AG04449 (cell line): ENCODE measurements at regions not wholly inside any gene's neighbourhood (a gene's known extent, or its start where the extent isn't known, plus 50 kb on each side); places are given as distances from the start of the nearest gene placed in this dataset.

Experiments
- CTCF ChIA-PET: fragments of 350-600 bp; formaldehyde crosslinking; extraction: SDS; loops from one replicate; lab custom pipeline; 2021; ENCODE audit warnings: antibody characterized with exemption; lab: Yijun Ruan, JAX
- POLR2A ChIA-PET: fragments of 400-600, 350-600 bp; formaldehyde crosslinking; extraction: SDS; loops from one replicate; lab custom pipeline; 2020; ENCODE audit warnings: antibody characterized with exemption, inconsistent platforms; lab: Yijun Ruan, JAX
- DNase-seq: peaks from one replicate; pipeline ENCODE4 v3.0.0-alpha.2; 2010; ENCODE audit warnings: low read depth, low spot score
- H3K4me3 ChIP-seq: 2 replicates; pipeline ENCODE4 v1.5.1; 2011; ENCODE audit warnings: low read depth, mild to moderate bottlenecking, control low read depth, low read length
- CTCF ChIP-seq: IDR thresholded peaks from one replicate; pipeline ENCODE4 v1.5.1; 2011; ENCODE audit warnings: mild to moderate bottlenecking, moderate library complexity, low read length, control low read depth, inconsistent platforms; ENCODE audit not compliant: insufficient read depth; ENCODE audit errors: missing control alignments

GRCh38 chr3:109607897-109608296 lies 270.6 kb upstream of the DPPA4 start:
- no peak for TF ChIP-seq CTCF
- ChIA-PET POLR2A (no interaction called here), CTCF (no interaction called here)
- H3K4me3 ChIP-seq = no peak overlapping the region
- DNase-seq = no peak

- no peak for TF ChIP-seq CTCF
- POLR2A ChIA-PET = no interaction called here
- CTCF ChIA-PET = no interaction called here
Measured at GRCh38 chr3:109608574-109608973, 271.2 kb upstream of the DPPA4 start.

GRCh38 chr3:109618766-109619378 lies 281.5 kb upstream of the DPPA4 start:
- no peak for DNase-seq
- CTCF ChIA-PET = no interaction called here
- no peak overlapping the region for H3K4me3 ChIP-seq
- no peak for TF ChIP-seq CTCF
- POLR2A ChIA-PET = no interaction called here

More at GRCh38 chr3:109608574-109608973, 271.2 kb upstream of the DPPA4 start:
- no peak overlapping the region for H3K4me3 ChIP-seq
- DNase-seq = no peak

- CTCF ChIA-PET = no interaction called here
- H3K4me3 ChIP-seq = no peak overlapping the region
- no peak for TF ChIP-seq CTCF
- POLR2A ChIA-PET = no interaction called here
- no peak for DNase-seq
Measured at GRCh38 chr3:109631897-109632296, 294.6 kb upstream of the DPPA4 start.

GRCh38 chr3:109640146-109640652 lies 302.9 kb upstream of the DPPA4 start:
- CTCF ChIA-PET = no interaction called here

GRCh38 chr3:109642025-109642424 lies 304.7 kb upstream of the DPPA4 start:
- TF ChIP-seq CTCF = no peak
- no peak for DNase-seq
- H3K4me3 ChIP-seq = no peak overlapping the region
- CTCF ChIA-PET = no interaction called here
- POLR2A ChIA-PET = no interaction called here

More at GRCh38 chr3:109640146-109640652, 302.9 kb upstream of the DPPA4 start:
- POLR2A ChIA-PET = no interaction called here
- DNase-seq = no peak
- H3K4me3 ChIP-seq = no peak overlapping the region
- TF ChIP-seq CTCF = no peak
